Endometrial microvascular endothelial cells (primary cell): ENCODE measurements at regions not wholly inside any gene's neighbourhood (a gene's known extent, or its start where the extent isn't known, plus 50 kb on each side); places are given as distances from the start of the nearest gene placed in this dataset.

ENCODE experiments used
- in situ Hi-C: cut with HindIII; loops from 2 replicates; pipeline ENCODE4 v1.10.0; 2017; ENCODE audit warnings: low sequenced_read_pairs, low pct_unique_long_range_greater_than_20kb; ENCODE audit errors: inconsistent ontology term

- in situ Hi-C loops, result no loop called here
Measured at GRCh38 chr16:86364653-86365380, 145.5 kb upstream of the FOXF1 start.

GRCh38 chr16:86365513-86366273 lies 144.6 kb upstream of the FOXF1 start:
- in situ Hi-C loops, result no loop called here

GRCh38 chr16:86366481-86366880 lies 143.8 kb upstream of the FOXF1 start:
- in situ Hi-C loops, result no loop called here

GRCh38 chr16:86367291-86368072 lies 142.8 kb upstream of the FOXF1 start:
- in situ Hi-C loops, result no loop called here

- in situ Hi-C loops, result no loop called here
Measured at GRCh38 chr16:86368261-86368660, 142.1 kb upstream of the FOXF1 start.

- in situ Hi-C loops, result no loop called here
Measured at GRCh38 chr16:86370062-86370461, 140.3 kb upstream of the FOXF1 start.

GRCh38 chr16:86371083-86371803 lies 139.1 kb upstream of the FOXF1 start:
- in situ Hi-C loops, result no loop called here

- in situ Hi-C loops, result no loop called here
Measured at GRCh38 chr16:86372193-86372592, 138.1 kb upstream of the FOXF1 start.

GRCh38 chr16:86373276-86373901 lies 136.9 kb upstream of the FOXF1 start:
- in situ Hi-C loops, result no loop called here

GRCh38 chr16:86374603-86375130 lies 135.7 kb upstream of the FOXF1 start:
- in situ Hi-C loops, result no loop called here

- in situ Hi-C loops, result no loop called here
Measured at GRCh38 chr16:86375364-86375763, 135.0 kb upstream of the FOXF1 start.

GRCh38 chr16:86375851-86376250 lies 134.5 kb upstream of the FOXF1 start:
- in situ Hi-C loops, result no loop called here

- in situ Hi-C loops, result no loop called here
Measured at GRCh38 chr16:86376837-86377236, 133.5 kb upstream of the FOXF1 start.

GRCh38 chr16:86377251-86378022 lies 132.9 kb upstream of the FOXF1 start:
- in situ Hi-C loops, result no loop called here

GRCh38 chr16:86378128-86378527 lies 132.2 kb upstream of the FOXF1 start:
- in situ Hi-C loops, result no loop called here

- in situ Hi-C loops, result no loop called here
Measured at GRCh38 chr16:86378831-86379504, 131.4 kb upstream of the FOXF1 start.

GRCh38 chr16:86379505-86379846 lies 130.9 kb upstream of the FOXF1 start:
- in situ Hi-C loops, result no loop called here
